ENCODE measurements at regions not wholly inside any gene's neighbourhood (a gene's known extent, or its start where the extent isn't known, plus 50 kb on each side); places are given as distances from the start of the nearest gene placed in this dataset.

DNA sequence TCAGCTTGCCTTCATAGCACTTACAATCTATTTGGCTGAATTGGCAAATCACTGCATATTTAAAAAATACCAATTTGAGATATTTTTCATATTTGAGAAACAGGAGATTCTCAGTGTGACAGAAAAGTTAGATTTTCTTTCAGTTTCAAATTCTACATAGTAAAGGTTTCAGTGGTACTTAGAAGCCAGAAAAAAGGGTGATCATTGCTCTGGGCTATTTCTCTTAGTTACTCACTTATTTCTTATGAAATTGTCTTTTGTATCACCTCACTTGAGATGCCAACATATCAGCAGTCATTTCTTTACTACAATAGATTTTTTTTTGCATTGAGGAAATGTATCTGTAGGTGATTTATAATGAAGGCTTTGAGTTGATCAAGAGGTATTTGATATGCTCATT, 478.2 kb downstream of the GATA3 start:
- no peak for DNase-seq (ENCODE audit: low read depth in 2 of 2, low spot score in 1 of 2)

DNA sequence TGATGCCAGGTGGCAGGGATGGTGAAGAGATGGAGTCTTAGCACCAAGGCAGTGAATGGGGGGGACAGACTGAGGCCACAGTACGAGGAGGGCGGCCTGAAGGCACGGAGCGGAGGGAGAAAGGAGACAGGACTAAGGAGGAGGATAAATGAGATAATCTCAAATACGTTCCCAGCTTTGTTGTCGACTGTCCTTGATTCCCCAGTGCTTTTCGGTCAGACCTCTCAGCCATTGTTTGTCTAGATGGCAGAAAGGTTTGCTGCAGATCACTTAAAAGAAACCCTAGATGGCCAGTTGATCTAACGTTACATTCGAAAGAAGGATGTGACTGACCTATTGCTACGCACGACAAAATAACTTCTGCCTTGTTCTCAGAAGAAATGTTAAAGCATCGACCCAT, 479.0 kb downstream of the GATA3 start:
- DNase-seq (ENCODE audit: low read depth in 2 of 2, low spot score in 1 of 2), result no peak

DNA sequence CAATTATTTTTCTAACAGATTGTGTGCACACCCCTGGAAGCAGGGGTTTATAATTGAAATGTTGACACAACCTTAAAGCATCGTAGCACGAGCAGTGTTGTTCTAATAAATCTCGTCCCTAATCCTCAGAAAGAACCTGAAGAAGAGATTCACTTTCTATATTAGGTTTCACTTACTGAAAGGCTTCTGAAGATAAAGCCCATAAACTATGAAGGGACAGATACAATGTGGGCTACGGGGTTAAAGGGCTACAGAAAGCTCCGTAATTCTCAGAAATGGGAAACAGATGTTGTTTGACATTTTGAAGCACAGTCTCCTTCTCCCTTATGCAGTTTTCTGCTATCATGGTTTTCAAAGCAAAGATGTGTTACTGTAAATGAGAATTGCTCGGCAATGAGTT, 479.6 kb downstream of the GATA3 start:
- no peak for DNase-seq (ENCODE audit: low read depth in 2 of 2, low spot score in 1 of 2)

DNA sequence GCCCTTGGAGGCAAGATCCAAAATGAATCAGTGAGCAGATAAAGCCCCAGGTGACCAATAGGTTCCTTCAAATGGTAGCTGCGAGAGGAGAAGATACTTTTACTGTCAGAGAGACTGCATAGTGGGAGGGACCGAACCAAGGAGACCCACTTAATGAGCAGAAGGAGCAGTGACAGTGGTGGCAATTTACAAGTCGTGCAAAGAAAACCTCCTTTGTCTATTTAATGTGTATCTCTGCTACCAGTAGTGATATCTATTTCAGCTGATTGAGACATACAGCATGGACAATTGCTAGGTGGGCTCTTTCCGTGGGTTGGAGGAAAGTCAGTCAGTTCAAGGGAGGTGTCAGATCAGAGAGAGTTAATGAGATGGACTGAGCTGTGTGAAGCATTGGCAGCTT, 480.4 kb downstream of the GATA3 start:
- no peak for DNase-seq (ENCODE audit: low read depth in 2 of 2, low spot score in 1 of 2)

DNA sequence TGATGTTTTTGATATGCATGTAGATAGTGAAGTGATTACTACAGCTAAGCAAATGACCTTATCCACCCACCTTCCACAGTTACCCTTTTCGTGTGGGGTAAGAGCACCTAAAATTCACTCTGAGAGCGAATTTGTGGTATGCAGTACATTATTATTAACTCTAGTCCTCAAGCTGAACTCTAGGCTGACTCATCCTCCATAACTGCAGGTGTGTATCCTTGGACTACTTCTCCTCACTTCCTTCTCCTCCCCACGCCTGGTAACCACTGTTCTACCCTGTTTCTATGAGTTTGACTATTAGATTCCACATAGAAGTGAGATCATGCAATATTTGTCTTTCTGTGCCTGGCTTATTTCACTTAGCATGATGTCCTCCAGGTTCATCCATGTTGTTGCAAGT, 484.6 kb downstream of the GATA3 start:
- DNase-seq (ENCODE audit: low read depth in 2 of 2, low spot score in 1 of 2), result no peak

DNA sequence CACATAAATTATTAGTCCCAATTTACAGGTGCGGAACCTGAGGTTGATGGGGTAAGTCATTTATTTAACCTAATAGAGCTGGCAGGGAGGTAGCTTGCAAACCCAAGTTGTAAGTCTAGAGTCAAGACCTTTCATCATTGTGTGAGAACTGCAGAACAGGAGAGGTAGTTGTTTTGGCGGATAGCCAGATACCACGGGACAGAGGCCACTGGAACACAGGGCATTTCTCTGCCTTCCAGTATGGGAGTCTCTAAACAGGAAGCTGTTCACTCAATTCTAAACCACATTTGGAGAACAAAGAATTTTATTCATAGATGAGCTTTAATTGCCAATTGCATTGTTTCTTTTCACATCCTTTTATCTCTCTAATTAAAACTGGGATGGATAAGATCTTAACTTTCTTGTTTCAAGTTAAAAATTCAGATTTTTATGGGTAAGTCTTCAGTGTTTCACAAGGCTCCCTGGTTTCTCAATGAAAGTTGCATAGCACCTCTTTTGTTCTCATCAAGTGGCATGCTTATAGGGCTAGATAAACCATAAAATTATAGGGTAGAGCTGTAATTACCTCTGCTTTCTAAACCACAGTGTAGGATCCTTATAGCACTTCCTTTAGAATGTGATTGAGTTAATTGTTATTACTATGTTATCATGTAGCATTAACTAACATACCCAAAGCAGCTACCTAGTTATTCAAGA, 489.0 kb downstream of the GATA3 start:
- no peak for DNase-seq (ENCODE audit: low read depth in 2 of 2, low spot score in 1 of 2)

DNA sequence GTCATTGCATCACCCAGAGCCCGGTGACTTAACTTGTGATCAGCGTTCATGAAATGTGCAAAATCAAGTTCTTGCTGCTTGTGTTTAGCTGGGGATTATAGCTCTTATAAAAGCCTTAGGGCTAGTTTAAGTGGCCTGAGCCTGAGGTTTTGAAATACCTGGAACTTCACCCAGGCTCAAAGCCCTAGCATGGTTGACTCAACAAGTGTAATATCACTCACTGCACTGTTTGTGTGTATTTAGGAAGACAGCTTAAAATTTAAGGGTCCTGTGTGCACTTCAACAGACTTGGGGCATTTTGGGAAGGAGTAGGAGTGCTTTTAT, 489.5 kb downstream of the GATA3 start:
- DNase-seq (ENCODE audit: low read depth in 2 of 2, low spot score in 1 of 2), result no peak

DNA sequence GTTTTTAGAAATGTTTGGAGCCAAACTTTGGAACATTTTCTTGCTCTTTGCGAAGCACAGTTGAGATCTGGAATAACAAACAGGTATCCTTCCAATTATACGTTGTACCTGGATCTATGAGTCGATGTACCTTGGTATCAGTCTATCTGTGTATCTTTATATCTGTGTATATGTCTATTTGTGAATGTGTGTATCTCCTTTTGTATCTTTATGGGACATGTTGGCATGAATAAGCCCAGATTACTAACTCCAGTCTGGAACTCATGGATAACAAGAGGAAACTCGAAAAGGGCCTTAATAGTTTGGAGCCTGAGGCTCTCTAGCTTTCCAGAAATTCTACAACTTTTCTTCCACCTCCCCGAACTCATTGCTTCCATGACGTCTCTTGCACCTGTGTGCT, 490.0 kb downstream of the GATA3 start:
- no peak for DNase-seq (ENCODE audit: low read depth in 2 of 2, low spot score in 1 of 2)

DNA sequence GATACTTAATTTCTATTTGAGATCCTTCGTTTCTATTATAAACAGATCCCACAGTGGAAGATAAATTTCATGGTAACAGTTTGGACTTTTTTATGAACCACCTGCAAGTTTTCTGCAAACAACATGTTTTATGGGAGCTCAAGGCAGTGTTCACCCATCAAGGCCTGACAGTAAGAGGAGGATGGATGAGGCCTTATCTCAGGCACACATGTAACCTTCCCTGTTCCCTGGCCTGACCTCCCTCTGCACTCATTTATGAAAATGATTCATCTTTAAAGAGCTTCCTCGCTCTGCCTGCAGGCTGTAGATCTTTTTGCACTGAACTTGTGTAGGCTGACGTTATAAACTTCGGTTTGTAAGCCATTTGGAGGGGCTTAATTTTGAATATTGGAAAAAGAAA, 500.1 kb downstream of the GATA3 start:
- DNase-seq (ENCODE audit: low read depth in 2 of 2, low spot score in 1 of 2), result no peak

DNA sequence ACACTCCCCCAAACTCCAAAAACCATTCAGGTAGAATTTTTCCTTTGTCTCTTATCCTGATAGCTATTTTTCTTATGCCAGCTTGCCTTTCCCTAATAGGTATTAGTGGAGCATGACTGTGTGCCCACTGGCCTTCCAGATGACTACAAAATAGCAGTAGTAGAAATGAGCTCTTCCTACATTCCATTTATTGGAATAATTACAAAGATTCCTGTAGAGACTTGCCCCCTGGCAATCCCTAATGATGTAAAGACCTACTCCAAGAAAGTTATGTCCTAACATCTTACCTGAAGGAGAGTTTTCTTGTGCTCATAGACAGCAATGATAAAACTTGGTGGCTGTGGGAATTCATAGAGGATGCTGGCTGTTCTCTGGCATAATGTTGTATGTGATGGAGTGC, 501.8 kb downstream of the GATA3 start:
- DNase-seq (ENCODE audit: low read depth in 2 of 2, low spot score in 1 of 2), result no peak

DNA sequence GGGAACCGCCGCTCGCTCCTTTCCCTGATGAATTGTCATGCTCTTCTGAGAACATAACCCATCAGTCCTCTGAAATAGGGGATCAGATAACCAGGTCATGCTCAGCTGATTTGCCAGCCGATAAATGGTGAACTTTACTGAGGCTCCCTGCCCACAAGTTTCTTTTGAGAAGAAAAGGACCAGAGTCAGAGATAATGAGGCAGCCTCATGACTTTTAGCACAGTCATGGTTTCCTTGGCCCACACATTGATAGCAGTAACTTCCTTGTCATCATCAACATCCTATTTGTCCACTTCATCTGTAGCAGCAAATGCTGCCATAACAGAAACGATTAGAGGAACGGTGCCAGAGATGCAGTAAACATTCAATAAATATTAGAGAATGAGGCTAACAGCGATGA, 509.0 kb downstream of the GATA3 start:
- DNase-seq (ENCODE audit: low read depth in 2 of 2, low spot score in 1 of 2), result no peak

DNA sequence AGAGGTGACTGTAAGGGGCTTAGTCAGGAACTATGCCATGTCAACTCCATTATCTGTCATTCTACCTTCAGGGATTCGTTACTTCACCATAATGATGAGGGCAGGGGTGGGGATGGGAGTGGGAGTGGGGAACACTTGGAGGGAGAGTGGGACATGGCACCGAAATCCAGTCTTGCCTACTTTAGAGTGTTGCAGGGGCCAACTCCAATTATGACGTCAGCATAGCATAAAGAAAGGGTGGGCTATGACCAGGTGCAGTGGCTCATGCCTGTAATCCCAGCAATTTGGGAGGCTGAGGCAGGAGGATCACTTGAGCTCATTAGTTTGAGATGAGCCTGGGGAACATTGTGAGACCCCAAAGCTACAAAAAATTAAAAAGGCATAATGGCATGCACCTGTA, 512.2 kb downstream of the GATA3 start:
- no peak for DNase-seq (ENCODE audit: low read depth in 2 of 2, low spot score in 1 of 2)

DNA sequence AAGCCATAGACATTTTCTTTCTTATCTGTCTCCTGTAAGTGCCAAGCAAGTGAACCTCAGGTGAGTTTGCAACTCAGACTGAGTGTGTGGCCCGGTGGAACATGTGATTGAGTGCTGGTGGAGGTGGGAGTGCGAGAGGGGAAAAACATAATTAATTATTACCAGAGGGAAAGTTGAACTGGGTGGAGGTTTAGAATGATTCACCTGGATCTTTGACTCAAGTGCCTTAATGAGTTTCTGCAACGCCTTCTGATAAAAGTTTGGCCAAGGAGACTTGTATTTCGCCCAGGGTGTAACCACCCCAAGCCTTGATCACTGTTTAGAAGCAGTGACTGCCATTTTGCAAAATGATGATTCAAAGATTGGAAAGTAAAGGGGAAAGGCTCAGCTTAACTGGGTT, 513.9 kb downstream of the GATA3 start:
- DNase-seq (ENCODE audit: low read depth in 2 of 2, low spot score in 1 of 2), result no peak

DNA sequence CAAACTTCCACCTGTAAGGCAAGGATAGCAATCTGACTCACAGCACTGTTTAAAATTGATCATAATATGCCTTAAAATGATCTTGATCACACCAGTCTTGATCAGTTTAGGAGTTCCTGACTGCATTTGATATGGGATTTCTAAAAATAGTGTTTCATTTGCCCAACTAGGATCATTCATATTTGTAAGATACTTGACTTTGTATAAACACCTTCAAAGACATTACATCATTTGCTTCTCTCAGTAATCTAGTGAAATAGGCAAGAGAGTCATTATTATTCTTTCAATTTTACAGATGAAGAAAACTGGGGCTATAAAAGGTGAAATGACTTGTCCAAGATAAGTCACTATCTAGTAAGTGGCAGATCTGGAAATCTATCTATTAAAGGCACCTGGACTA, 521.1 kb downstream of the GATA3 start:
- no peak for DNase-seq (ENCODE audit: low read depth in 2 of 2, low spot score in 1 of 2)

DNA sequence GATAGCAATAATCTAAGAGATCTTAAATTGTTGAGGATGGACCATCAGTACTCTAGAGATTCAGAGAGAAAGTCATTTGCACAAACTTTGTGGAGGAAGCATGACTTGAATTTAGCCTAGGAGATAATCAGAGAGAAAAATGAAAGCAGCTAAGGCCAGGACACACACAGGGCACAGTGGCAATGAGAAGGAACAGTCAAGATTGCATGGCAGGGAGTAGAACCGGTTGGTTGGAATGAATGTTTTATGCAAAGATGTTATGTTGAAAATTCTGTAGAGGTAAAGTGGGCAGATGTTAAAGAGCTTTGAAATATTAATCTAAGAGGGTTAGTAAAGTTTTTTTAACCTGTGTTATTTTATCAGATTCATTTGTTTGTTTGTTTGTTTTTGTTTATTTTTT, 521.8 kb downstream of the GATA3 start:
- no peak for DNase-seq (ENCODE audit: low read depth in 2 of 2, low spot score in 1 of 2)

DNA sequence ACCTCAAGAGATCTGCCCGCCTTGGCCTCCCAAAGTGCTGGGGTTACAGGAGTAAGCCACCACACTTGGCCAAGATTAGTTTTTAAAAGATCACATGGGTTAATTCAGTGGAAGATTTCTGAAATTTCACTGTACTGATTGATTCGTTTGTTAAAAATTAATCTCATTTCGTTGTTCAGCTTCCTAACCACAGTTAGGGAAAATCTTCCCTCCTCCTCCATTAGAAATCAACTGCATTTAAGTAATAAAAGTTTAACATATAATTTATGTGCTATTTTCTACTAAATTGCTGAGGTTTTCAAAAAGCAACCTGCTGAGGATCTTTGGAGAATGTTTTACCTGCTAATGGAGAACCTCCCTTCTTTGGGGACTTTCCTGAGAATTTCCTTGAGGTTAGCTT, 522.4 kb downstream of the GATA3 start:
- DNase-seq (ENCODE audit: low read depth in 2 of 2, low spot score in 1 of 2), result no peak

DNA sequence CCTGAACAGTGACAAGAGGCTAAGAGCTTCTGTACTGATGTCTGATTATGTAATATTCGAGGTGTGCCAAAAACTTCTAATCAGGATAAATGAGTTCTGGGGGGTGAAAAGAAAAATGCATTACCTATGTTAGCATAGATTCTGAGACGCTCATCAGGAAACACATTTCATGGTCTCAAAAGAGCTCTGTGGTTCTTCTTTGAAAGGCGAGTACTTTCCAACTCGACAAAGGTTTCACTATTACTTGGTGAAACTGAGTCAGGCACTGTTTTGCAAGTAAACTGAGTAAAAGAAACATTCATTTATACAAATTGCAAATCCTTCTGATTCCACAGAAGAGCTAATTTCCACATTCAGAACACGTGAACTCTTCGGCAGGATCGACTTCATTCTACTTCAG, 523.2 kb downstream of the GATA3 start:
- DNase-seq (ENCODE audit: low read depth in 2 of 2, low spot score in 1 of 2), result no peak

DNA sequence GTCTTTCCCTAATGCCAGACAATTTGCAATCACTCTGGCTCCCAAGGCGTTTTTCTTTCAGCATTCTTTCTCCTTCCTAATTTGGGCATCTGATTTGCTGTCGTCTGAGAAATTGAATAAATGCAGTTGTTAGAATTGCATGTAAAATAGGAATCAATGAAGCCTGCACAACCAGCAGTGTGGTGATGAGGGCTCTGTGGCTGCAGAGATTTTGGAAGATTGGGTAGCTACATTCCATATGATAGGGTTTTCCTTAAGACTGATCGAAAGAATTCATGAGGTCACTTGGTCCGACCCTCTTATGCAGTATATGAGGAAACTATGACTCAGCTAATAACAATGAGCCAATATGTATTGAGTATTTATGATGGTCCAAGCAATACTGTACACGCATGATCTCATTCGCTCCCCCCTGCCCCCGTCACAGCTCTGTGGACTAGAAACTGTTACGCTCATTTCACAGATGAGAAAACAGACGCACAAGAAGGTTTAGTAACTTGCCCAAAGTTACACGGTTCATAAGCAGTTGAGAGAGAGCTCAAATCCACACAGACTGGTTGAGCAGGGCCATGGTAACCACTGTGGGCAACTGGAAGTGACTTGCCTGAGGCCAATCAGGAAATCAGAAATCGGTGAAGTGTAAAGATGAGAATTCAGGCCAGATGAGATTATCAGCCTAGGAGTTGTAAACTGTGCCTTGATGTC, 527.2 kb downstream of the GATA3 start:
- no peak for DNase-seq (ENCODE audit: low read depth in 2 of 2, low spot score in 1 of 2)

DNA sequence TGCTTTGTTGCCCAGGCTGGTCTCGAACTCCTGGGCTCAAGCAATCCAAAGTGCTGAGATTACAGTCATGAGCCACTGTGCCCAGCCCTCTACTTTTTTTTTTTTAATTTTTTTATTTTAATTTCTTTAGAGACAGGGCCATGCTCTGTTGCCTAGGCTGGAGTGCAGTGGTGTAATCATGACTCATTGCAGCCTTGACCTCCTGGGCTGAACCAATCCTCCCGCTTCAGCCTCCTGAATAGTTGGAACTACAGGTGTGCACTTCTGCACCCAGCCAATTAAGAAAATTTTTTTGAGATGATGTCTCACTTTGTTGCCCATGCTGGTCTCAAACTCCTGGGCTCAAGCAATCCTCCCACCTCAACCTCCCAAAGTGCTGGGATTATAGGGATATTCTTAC, 528.6 kb downstream of the GATA3 start:
- no peak for DNase-seq (ENCODE audit: low read depth in 2 of 2, low spot score in 1 of 2)

DNA sequence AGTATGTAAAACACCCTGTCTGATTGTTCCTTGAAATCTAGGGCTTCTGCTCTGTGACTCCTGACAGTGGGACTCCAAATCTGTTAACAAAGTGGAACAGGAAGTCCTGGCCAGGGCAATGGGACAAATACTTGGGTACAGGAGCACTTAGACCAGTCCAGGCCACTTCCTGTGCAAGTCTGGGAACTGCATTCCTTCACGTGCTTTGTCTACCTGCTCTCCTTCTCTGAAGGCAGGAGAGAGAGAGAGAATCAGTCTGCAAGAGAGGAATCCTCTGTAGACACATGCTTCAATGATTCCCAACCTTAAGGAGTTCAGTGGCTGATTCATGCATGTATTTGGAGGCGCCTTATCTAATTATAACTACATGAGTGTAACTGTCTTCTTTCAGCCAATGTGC, 530.2 kb downstream of the GATA3 start:
- DNase-seq (ENCODE audit: low read depth in 2 of 2, low spot score in 1 of 2), result no peak

DNA sequence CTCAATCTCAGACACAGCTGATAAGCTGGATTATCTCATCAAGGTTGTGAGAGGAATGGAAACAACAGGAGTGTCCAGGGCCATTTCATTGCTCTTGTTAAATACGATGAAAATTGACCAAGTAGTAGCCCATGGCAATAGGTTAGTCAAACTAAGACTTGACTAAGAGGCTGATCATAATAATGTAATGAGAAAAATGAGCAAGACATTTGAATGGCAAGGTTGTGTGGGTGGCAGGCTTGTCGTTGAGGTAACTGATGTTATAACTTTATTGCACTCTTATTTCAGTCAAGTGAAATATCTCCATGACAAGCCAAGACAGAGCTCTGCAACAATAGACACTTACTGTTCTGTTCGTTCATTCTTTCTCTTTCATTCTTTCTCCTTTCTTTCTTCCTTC, 532.0 kb downstream of the GATA3 start:
- DNase-seq (ENCODE audit: low read depth in 2 of 2, low spot score in 1 of 2), result no peak

DNA sequence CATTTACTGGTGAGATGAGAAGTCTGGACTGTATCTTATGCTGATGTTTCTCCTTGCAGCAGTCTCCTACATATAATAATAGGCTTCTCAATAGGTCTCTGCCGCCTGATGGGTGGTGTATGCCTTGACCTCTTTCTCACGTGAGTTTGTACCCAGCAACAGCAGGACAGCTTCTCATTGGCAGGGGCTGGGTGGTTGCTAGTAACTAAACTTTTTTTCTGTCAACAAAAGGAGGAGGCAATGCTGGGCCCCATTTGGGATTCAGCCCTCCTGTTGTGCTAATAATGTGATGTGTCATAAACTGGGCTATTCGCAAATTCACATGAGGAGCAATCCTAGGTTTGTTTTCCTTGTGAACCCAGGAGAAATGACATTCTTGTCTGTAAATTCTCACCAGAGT, 533.6 kb downstream of the GATA3 start:
- no peak for DNase-seq (ENCODE audit: low read depth in 2 of 2, low spot score in 1 of 2)

DNA sequence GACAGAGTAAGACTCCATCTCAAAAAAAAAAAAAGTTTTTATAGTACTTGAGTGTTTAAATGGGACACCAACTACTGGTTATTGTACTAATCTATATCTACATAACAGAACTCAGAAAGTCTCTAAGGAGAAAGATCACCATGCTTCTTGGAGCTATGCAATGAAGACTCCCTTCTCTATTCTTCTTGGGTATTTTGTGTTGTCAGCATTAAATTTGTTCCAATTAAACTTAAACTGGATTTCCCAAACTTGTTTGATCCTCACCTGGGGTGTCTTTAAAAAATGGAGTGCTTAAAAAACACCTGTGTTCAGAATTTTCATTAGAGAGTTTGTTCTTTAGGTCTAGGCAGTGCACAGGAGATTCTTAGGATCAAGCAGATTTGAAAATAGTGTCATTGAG, 536.0 kb downstream of the GATA3 start:
- DNase-seq (ENCODE audit: low read depth in 2 of 2, low spot score in 1 of 2), result no peak
